ENCODE measurements at regions not wholly inside any gene's neighbourhood (a gene's known extent, or its start where the extent isn't known, plus 50 kb on each side); places are given as distances from the start of the nearest gene placed in this dataset.
A peak's percentile ranks its signal among the peaks of the same experiment; 100 is the strongest.

DNA sequence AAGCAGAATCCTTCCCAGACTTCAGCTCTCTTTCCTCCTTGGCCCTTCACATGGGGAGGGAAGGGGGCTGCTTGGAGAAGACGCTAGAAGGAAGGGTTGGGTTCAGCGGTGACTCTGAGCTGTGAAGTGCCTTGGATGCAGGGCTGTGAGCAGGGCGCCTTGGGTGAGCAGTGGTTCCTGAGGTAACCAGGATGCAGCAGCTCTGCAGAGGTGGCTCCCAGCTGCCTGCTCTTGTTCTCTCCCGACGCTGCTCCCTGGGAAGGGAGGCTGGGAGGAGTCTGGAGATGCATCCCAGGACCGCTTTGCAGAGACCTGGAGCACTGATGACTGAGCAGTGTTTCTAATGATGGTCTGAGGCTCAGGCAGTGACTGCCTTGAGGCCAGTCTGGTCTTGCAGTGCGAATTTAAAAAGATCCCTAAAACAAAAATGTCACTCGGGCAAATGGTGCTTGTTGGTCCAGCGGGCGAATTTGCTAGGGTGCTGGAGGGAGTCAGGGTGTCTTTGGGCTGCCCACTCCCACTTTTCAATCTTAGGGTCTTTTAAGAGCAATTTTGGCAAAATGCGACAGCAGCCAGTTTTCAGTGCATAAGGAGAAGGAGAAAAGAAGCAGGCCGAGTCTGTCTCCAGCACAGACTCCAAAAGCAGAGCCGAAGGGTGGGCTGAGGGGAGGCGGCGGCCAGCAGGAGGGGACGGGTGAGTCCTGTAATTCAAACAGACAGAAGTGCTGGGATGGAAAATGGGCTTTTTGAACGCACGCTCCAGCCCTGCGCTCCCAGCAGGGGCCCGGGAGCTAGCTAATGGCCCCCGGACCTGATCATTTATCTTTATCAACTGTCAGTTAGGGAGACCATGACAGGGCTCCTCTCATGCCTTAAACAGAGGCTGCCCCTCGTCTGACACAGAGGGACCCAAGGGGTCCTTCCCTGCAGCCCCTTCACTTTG lies 191.2 kb upstream of the SHH start:
- Histone ChIP-seq H3K27me3 (peaks cover 0 to 3% of the 10 kb centered on the region in 2 donors), H3K36me3 (no peaks in the 10 kb centered on the region), H3K4me3 (no peak overlapping the region), H3K4me1 (no peaks in the 10 kb centered on the region), H3K27ac (no peak overlapping the region), H3K9me3 (no peaks in the 10 kb centered on the region)
- peak in 1 of 2 donors; percentile 40 for DNase-seq
- intact Hi-C loops (cut with DNase I; ENCODE audit: low total_unique reads): no loop called here
- TF ChIP-seq, protein P1, sequence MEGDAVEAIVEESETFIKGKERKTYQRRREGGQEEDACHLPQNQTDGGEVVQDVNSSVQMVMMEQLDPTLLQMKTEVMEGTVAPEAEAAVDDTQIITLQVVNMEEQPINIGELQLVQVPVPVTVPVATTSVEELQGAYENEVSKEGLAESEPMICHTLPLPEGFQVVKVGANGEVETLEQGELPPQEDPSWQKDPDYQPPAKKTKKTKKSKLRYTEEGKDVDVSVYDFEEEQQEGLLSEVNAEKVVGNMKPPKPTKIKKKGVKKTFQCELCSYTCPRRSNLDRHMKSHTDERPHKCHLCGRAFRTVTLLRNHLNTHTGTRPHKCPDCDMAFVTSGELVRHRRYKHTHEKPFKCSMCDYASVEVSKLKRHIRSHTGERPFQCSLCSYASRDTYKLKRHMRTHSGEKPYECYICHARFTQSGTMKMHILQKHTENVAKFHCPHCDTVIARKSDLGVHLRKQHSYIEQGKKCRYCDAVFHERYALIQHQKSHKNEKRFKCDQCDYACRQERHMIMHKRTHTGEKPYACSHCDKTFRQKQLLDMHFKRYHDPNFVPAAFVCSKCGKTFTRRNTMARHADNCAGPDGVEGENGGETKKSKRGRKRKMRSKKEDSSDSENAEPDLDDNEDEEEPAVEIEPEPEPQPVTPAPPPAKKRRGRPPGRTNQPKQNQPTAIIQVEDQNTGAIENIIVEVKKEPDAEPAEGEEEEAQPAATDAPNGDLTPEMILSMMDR (IDR thresholded peaks at IDR 0.05): no peak

DNA sequence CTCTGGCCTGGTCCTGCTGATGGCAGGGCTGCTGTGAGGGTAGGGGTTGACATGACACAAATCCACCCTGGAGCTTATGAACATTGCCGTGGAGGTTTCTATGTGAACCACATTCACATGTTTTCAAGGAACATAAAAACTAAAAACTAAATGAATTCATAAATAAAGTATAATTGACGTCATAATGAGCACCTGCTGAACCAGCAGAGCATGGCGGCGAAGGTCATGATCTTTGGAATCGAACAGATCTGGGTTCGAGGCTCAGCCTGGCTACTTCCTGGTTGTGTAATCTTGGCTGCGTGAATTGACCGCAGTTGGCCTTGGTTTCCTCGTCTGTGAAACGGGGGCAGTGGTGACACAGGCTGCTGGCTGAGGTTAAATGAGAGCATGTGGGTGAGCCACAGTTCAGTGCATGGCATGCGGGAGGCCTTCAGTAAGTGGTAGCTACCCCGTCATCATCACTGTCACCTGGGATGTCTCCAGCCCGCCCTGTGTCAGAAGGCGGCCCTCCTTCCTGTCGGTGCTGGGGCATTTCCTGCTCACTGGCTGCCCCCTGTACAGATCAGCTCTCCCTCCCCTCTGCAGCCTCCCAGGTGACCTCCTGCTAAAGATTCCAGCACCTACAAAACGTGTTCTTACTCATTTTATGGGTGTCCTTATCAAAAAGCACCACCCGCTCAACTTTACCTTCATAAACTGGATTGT lies 190.3 kb upstream of the SHH start:
- Histone ChIP-seq H3K4me3 (no peak overlapping the region), H3K4me1 (no peaks in the 10 kb centered on the region), H3K27me3 (peaks cover 0 to 3% of the 10 kb centered on the region in 2 donors), H3K9me3 (no peaks in the 10 kb centered on the region), H3K27ac (no peak overlapping the region), H3K36me3 (no peaks in the 10 kb centered on the region)
- TF ChIP-seq, protein P1 (IDR thresholded peaks at IDR 0.05): no peak
- no peak for DNase-seq
- intact Hi-C loops (cut with DNase I; ENCODE audit: low total_unique reads): no loop called here

DNA sequence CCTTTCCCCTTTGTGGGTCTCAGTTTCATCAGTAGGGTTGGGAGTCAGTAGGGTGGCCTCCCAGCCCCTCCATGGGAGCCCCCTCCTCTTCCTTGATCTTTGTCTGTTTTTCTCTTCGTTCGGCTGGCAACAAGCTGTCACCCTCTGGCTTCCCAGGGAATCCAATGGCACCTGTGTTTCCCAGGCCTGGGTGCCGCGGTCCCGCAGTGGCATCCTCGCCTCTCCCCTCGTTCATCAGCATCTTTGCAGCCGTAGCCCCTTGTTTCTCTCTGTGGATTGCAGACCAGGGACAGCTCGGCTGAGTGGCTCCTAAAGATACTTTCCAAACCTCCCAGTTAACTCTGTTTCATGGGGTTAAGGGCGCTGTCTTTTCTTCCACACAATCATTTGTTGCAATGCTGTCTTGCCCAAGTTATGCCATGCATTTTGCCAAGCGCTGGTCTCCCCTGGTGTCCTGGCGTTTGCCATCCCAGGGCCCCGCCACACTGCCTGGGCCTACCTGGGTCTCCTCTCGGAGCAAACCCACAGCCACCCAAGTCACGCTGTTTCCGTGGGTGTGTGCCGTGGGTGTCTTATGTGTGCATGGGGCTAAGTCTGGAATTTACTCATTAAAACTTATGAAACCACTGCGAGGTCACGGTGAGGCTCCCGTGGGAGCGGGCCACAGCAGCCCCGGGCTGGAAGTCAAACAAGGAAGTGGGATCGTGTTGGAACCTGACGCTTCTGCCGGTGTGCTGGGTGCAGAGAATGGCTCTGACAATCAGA lies 189.4 kb upstream of the SHH start:
- TF ChIP-seq, protein P1 (IDR thresholded peaks at IDR 0.05): no peak
- intact Hi-C loops (cut with DNase I; ENCODE audit: low total_unique reads): no loop called here

DNA sequence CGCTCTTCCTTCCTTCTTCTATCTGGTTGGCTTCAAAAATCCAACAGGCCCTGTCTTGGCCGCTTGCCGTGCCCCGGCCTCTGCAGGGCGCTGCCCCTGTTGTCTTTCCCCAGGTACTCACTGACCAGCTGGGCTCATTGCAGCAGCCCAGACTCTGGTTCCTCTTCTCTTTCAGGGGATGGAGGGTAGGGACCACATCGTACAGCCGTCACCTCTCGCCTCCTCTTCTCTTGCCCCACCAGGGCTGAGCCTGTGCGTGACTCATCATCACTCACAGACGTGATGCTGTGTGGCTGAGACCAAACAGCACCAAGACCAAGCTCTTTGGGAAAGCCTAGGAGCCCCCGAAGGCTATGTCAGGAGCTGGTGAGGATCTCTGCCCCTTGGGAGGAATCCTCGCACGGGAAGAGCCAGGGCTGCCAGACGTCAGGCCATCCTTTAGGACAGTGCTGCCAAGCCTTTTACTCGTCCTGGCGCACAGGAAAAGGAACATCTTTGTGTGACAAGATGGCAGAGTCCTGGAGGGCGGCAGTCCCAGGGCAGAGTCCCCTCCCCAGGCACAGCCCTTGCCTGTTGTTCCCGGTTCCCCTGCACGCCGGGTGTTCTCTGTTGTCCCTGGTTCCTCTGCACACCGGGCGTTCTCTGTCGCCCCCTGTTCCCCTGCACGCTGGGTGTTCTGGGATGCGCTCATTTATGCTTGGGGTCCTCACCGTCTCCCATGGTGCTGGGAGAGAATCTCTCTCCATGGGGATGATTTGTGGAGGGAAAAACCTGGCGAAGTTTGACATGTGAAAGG lies 188.5 kb upstream of the SHH start:
- no peak overlapping the region for H3K27ac ChIP-seq
- no peak overlapping the region for H3K4me3 ChIP-seq
- H3K4me1 ChIP-seq: no peaks in the 10 kb centered on the region
- no peaks in the 10 kb centered on the region for H3K9me3 ChIP-seq
- H3K36me3 ChIP-seq: no peaks in the 10 kb centered on the region
- peaks cover 0 to 3% of the 10 kb centered on the region in 2 donors for H3K27me3 ChIP-seq
- intact Hi-C loops (cut with DNase I; ENCODE audit: low total_unique reads): no loop called here
- DNase-seq: no peak
- TF ChIP-seq, protein P1 (IDR thresholded peaks at IDR 0.05): no peak

More for the DNA sequence above, 189.4 kb upstream of the SHH start:
- no peak overlapping the region for H3K4me3 ChIP-seq
- no peaks in the 10 kb centered on the region for H3K9me3 ChIP-seq
- H3K36me3 ChIP-seq: no peaks in the 10 kb centered on the region
- no peak for DNase-seq
- H3K27me3 ChIP-seq: peaks cover 0 to 3% of the 10 kb centered on the region in 2 donors
- H3K27ac ChIP-seq: no peak overlapping the region
- H3K4me1 ChIP-seq: no peaks in the 10 kb centered on the region
